PC-3 (cell line): ENCODE measurements at regions not wholly inside any gene's neighbourhood (a gene's known extent, or its start where the extent isn't known, plus 50 kb on each side); places are given as distances from the start of the nearest gene placed in this dataset.

Source experiments
- ATAC-seq: fragments of 200-7000 bp; cut with Tn5 transposase; 2 replicates; pipeline ENCODE4 v1.9.1; 2020; ENCODE audit warnings: mild to moderate bottlenecking, moderate library complexity
- BruUV-seq: library from RNA; stranded (reverse); fragments of 400-500 nt; replicated peaks from 2 replicates; lab custom pipeline; 2021; lab: Mats Ljungman, UMichigan
- CTCF ChIA-PET: fragments of 300-600 bp; sonication (Branson Sonifier 250); formaldehyde crosslinking; loops from one replicate; lab custom pipeline; 2022; ENCODE audit warnings: antibody characterized with exemption; lab: Charles Lee
- POLR2A ChIA-PET: fragments of 300-600 bp; sonication (Branson Sonifier 250); formaldehyde crosslinking; loops from one replicate; lab custom pipeline; 2022; ENCODE audit warnings: antibody characterized with exemption; ENCODE audit not compliant: unreplicated experiment; lab: Charles Lee
- DNase-seq: peaks from one replicate; pipeline ENCODE4 v3.0.0-alpha.2; 2015
- H2AFZ ChIP-seq: fragments of 300-600 bp; sonication (generic); 2 replicates; pipeline ENCODE4 v1.6.0; 2016; ENCODE audit warnings: antibody characterized with exemption, low read length
- H3F3A ChIP-seq: fragments of 300-600 bp; sonication (generic); one replicate; pipeline ENCODE4 v1.6.0; 2017; ENCODE audit warnings: antibody characterized with exemption, low read length, control low read depth, mild to moderate bottlenecking; ENCODE audit not compliant: unreplicated experiment
- H3K27ac ChIP-seq: fragments of 300-600 bp; sonication (generic); 2 replicates; pipeline ENCODE4 v1.5.1; 2016; ENCODE audit warnings: mild to moderate bottlenecking, low read length
- H3K27me3 ChIP-seq: fragments of 300-600 bp; sonication (generic); 2 replicates; pipeline ENCODE4 v1.6.1; 2016; ENCODE audit warnings: low read length, mixed read lengths
- H3K36me3 ChIP-seq: fragments of 300-600 bp; sonication (generic); 2 replicates; pipeline ENCODE4 v1.6.1; 2016; ENCODE audit warnings: low read depth, mixed run types, low read length, mixed read lengths
- H3K4me1 ChIP-seq: fragments of 300-600 bp; sonication (generic); 2 replicates; pipeline ENCODE4 v1.5.1; 2016; ENCODE audit warnings: low read length; ENCODE audit not compliant: insufficient read depth
- H3K4me2 ChIP-seq: fragments of 300-600 bp; sonication (generic); 2 replicates; pipeline ENCODE4 v1.6.0; 2016; ENCODE audit warnings: low read length
- H3K4me3 ChIP-seq: fragments of 300-600 bp; sonication (generic); 2 replicates; pipeline ENCODE4 v1.5.1; 2016; ENCODE audit warnings: mild to moderate bottlenecking, low read length, mixed read lengths
- H3K79me2 ChIP-seq: fragments of 300-600 bp; sonication (generic); 2 replicates; pipeline ENCODE4 v1.6.1; 2017; ENCODE audit warnings: low read length, mixed read lengths
- H3K9ac ChIP-seq: fragments of 300-600 bp; sonication (generic); 2 replicates; pipeline ENCODE4 v1.6.0; 2016; ENCODE audit warnings: mild to moderate bottlenecking, low read length
- H3K9me2 ChIP-seq: fragments of 300-600 bp; sonication (generic); replicated peaks from 2 replicates; pipeline ENCODE4 v1.6.1; 2016; ENCODE audit warnings: mixed run types, low read length, mixed read lengths
- H3K9me3 ChIP-seq: fragments of 300-600 bp; sonication (generic); 2 replicates; pipeline ENCODE4 v1.6.1; 2016; ENCODE audit warnings: low read length, mixed read lengths
- H4K20me1 ChIP-seq: fragments of 300-600 bp; sonication (generic); 2 replicates; pipeline ENCODE4 v1.6.1; 2016; ENCODE audit warnings: low read length, mixed read lengths
- CTCF ChIP-seq: fragments of 300-600 bp; sonication (generic); conservative IDR thresholded peaks from 2 replicates; pipeline ENCODE4 v1.5.1; 2017; ENCODE audit warnings: antibody characterized with exemption, low read depth, mild to moderate bottlenecking, low read length
- EZH2 ChIP-seq: fragments of 300-600 bp; sonication (generic); IDR thresholded peaks from one replicate; pipeline ENCODE4 v1.6.1; 2017; ENCODE audit warnings: antibody characterized with exemption, mild to moderate bottlenecking, low read length; ENCODE audit not compliant: unreplicated experiment
- EZH2phosphoT487 ChIP-seq: fragments of 300-600 bp; sonication (generic); IDR thresholded peaks from 2 replicates; pipeline ENCODE4 v1.6.1; 2018; ENCODE audit warnings: mild to moderate bottlenecking, antibody characterized with exemption, low read length, borderline replicate concordance
- intact Hi-C: fragments of 100-400 bp; cut with micrococcal nuclease; formaldehyde crosslinking; loops from 2 replicates; pipeline ENCODE4 v1.9.0; 2023

GRCh38 chr11:2074266-2074825 is 64.8 kb downstream of the IGF2 start:
- no peak overlapping the region for H3K27ac ChIP-seq
- H3K9me2 ChIP-seq, result no peaks in the 10 kb centered on the region
- H3K36me3 ChIP-seq, result no peaks in the 10 kb centered on the region
- no peaks in the 10 kb centered on the region for H3K9me3 ChIP-seq
- intact Hi-C loops, result no loop called here
- BruUV-seq, result no TSS peak
- ChIA-PET POLR2A (interaction anchor here (0.6 kb wide), 1 partner anchor 239 kb away, joined by 8 read pairs; no protein-coding TSS in a partner anchor), CTCF (no interaction called here)
- H3K9ac ChIP-seq, result no peak overlapping the region
- DNase-seq (no peak), ATAC-seq (no peak)
- no peaks in the 10 kb centered on the region for H3F3A ChIP-seq
- no peak overlapping the region for H3K4me3 ChIP-seq
- H2AFZ ChIP-seq, result no peak overlapping the region
- peaks cover 24% of the 10 kb centered on the region for H3K4me1 ChIP-seq
- no peaks in the 10 kb centered on the region for H3K79me2 ChIP-seq
- H4K20me1 ChIP-seq, result no peaks in the 10 kb centered on the region
- no peak overlapping the region for H3K4me2 ChIP-seq
- H3K27me3 ChIP-seq, result no peaks in the 10 kb centered on the region
- TF ChIP-seq EZH2, result no peak
- TF ChIP-seq CTCF, result peak; percentile 56

- ChIA-PET CTCF (no interaction called here), POLR2A (no interaction called here)
- H3F3A ChIP-seq, result no peaks in the 10 kb centered on the region
- no peak overlapping the region for H2AFZ ChIP-seq
- H3K27ac ChIP-seq, result no peak overlapping the region
- DNase-seq, result no peak
- H3K9ac ChIP-seq, result no peak overlapping the region
- H3K36me3 ChIP-seq, result no peaks in the 10 kb centered on the region
- no peaks in the 10 kb centered on the region for H3K27me3 ChIP-seq
- no TSS peak for BruUV-seq
- H4K20me1 ChIP-seq, result no peaks in the 10 kb centered on the region
- no peaks in the 10 kb centered on the region for H3K9me2 ChIP-seq
- H3K79me2 ChIP-seq, result no peaks in the 10 kb centered on the region
- H3K4me3 ChIP-seq, result no peak overlapping the region
- H3K9me3 ChIP-seq, result no peaks in the 10 kb centered on the region
- TF ChIP-seq CTCF (no peak), EZH2phosphoT487 (no peak), EZH2 (no peak)
- no peak overlapping the region for H3K4me2 ChIP-seq
- intact Hi-C loops, result no loop called here
- H3K4me1 ChIP-seq, result peaks cover 19% of the 10 kb centered on the region
- ATAC-seq, result no peak
These were observed 66.5 kb downstream of the IGF2 start for GRCh38 chr11:2072551-2073261.

- H3K27ac ChIP-seq, result no peak overlapping the region
- no TSS peak for BruUV-seq
- intact Hi-C loops, result no loop called here
- no peaks in the 10 kb centered on the region for H3K36me3 ChIP-seq
- POLR2A ChIA-PET, result no interaction called here
- no peaks in the 10 kb centered on the region for H3K27me3 ChIP-seq
- TF ChIP-seq EZH2 (no peak), CTCF (no peak), EZH2phosphoT487 (no peak)
- no peak overlapping the region for H2AFZ ChIP-seq
- H3K9me3 ChIP-seq, result no peaks in the 10 kb centered on the region
- no peaks in the 10 kb centered on the region for H3F3A ChIP-seq
- no peak overlapping the region for H3K9ac ChIP-seq
- H3K4me1 ChIP-seq, result peaks cover 12% of the 10 kb centered on the region
- H3K4me3 ChIP-seq, result no peak overlapping the region
- H3K79me2 ChIP-seq, result no peaks in the 10 kb centered on the region
- H3K4me2 ChIP-seq, result no peak overlapping the region
- CTCF ChIA-PET, result no interaction called here
- DNase-seq, result no peak
- no peak for ATAC-seq
- no peaks in the 10 kb centered on the region for H3K9me2 ChIP-seq
- no peaks in the 10 kb centered on the region for H4K20me1 ChIP-seq
These were observed 67.3 kb downstream of the IGF2 start for GRCh38 chr11:2071748-2072385.
